ENCODE measurements at regions not wholly inside any gene's neighbourhood (a gene's known extent, or its start where the extent isn't known, plus 50 kb on each side); places are given as distances from the start of the nearest gene placed in this dataset.

GRCh38 chr3:139263798-139264197 lies 80.0 kb upstream of the MRPS22 start:
- ChIA-PET CTCF (ENCODE audit: low intra/inter-chr PET ratio, low total read pairs) (no interaction called here), POLR2A (no interaction called here)
- Histone ChIP-seq H3K79me2 (ENCODE audit: insufficient read depth, low read length) (no peaks in the 10 kb centered on the region), H3K4me1 (ENCODE audit: insufficient read depth, low read length) (peaks cover 14% of the 10 kb centered on the region), H2AFZ (ENCODE audit: low read length) (no peak overlapping the region), H3K4me3 (replicated peaks in 1 of 3; ENCODE audit: insufficient read depth in 1 of 3, low read depth in 2 of 3, low read length in 3 of 3) (no peak overlapping the region), H3K9ac (ENCODE audit: insufficient read depth, low read depth, low read length) (no peak overlapping the region), H3K9me3 (ENCODE audit: low read length) (no peaks in the 10 kb centered on the region), H4K20me1 (ENCODE audit: insufficient read depth, low read length) (no peaks in the 10 kb centered on the region), H3K4me2 (ENCODE audit: low read depth, low read length) (no peak overlapping the region), H3K27ac (ENCODE audit: extremely low read length, insufficient read depth, low read length) (no peak overlapping the region), H3K27me3 (ENCODE audit: control insufficient read depth in 1 of 2, insufficient read depth in 2 of 2, low read length in 2 of 2) (peaks cover 0 to 3% of the 10 kb centered on the region in 2 experiments; a peak in 2 of 5 replicates), H3K36me3 (replicated peaks in 1 of 2; ENCODE audit: control insufficient read depth in 1 of 2, insufficient read depth in 2 of 2, low read length in 2 of 2) (no peaks in the 10 kb centered on the region)
- no TSS peak for BruUV-seq (replicated peaks)
- DNase-seq (ENCODE audit: low spot score) (no peak), FAIRE-seq (no peak), ATAC-seq (no peak)
- TF ChIP-seq GATAD1 (CRISPR knock-in tag; IDR thresholded peaks at IDR 0.05) (no peak), MED8 (CRISPR knock-in tag; IDR thresholded peaks at IDR 0.05; ENCODE audit: insufficient replicate concordance) (no peak), ZNF614 (CRISPR knock-in tag; IDR thresholded peaks at IDR 0.05; ENCODE audit: borderline replicate concordance) (no peak), ZFP62 (CRISPR knock-in tag; IDR thresholded peaks at IDR 0.05) (no peak), SMAD9 (CRISPR knock-in tag; IDR thresholded peaks at IDR 0.05) (no peak), MYNN (CRISPR knock-in tag; IDR thresholded peaks at IDR 0.05; ENCODE audit: low read depth) (no peak), ZNF607 (CRISPR knock-in tag; IDR thresholded peaks at IDR 0.05; ENCODE audit: borderline replicate concordance) (no peak), CERS6 (CRISPR knock-in tag; IDR thresholded peaks at IDR 0.05) (no peak), ZBTB7B (CRISPR knock-in tag; IDR thresholded peaks at IDR 0.05) (no peak), ZNF503 (CRISPR knock-in tag; IDR thresholded peaks at IDR 0.05) (no peak), ZBTB10 (CRISPR knock-in tag; IDR thresholded peaks at IDR 0.05; ENCODE audit: borderline replicate concordance) (no peak), IRF9 (CRISPR knock-in tag; IDR thresholded peaks at IDR 0.05; ENCODE audit: borderline replicate concordance) (no peak), KMT2B (CRISPR knock-in tag; IDR thresholded peaks at IDR 0.05) (no peak)
- in situ Hi-C loops (cut with HindIII; ENCODE audit: extremely low pct_ligation_motif_present, low pct_unique_long_range_greater_than_20kb) (no loop called here), intact Hi-C loops (cut with micrococcal nuclease; ENCODE audit: unreplicated experiment) (no loop called here)
- WGBS (ENCODE audit: low lambda C conversion rate): 63% methylated on average over 4 of the region's 4 CpGs
